ENCODE measurements at regions not wholly inside any gene's neighbourhood (a gene's known extent, or its start where the extent isn't known, plus 50 kb on each side); places are given as distances from the start of the nearest gene placed in this dataset.
"Not testable (repeated sequence)": the region's sequence is repeated elsewhere in the genome, so short reads cannot be mapped to it uniquely, and the experiment has no call there.

- no peak for DNase-seq (ENCODE audit: low spot score)
Observed at GRCh38 chr20:52049001-52049731, 142.4 kb downstream of the ZFP64 start.

GRCh38 chr20:52047811-52048764 is 143.5 kb downstream of the ZFP64 start:
- DNase-seq (ENCODE audit: low spot score): no peak

- DNase-seq (ENCODE audit: low spot score): no peak
Observed at GRCh38 chr20:52041966-52042365, 149.6 kb downstream of the ZFP64 start.

GRCh38 chr20:52039790-52040189 is 151.8 kb downstream of the ZFP64 start:
- no peak for DNase-seq (ENCODE audit: low spot score)

- not testable (repeated sequence) for DNase-seq (ENCODE audit: low spot score)
Observed at GRCh38 chr20:52038632-52039031, 152.9 kb downstream of the ZFP64 start.

GRCh38 chr20:52037370-52037769 is 154.2 kb downstream of the ZFP64 start:
- DNase-seq (ENCODE audit: low spot score): no peak

GRCh38 chr20:52035977-52036376 is 155.6 kb downstream of the ZFP64 start:
- no peak for DNase-seq (ENCODE audit: low spot score)

- DNase-seq (ENCODE audit: low spot score): no peak
Observed at GRCh38 chr20:52035498-52035897, 156.1 kb downstream of the ZFP64 start.

- DNase-seq (ENCODE audit: low spot score): no peak
Observed at GRCh38 chr20:52034581-52034980, 157.0 kb downstream of the ZFP64 start.

GRCh38 chr20:52033313-52033712 is 158.3 kb downstream of the ZFP64 start:
- no peak for DNase-seq (ENCODE audit: low spot score)

GRCh38 chr20:52032304-52032683 is 159.3 kb downstream of the ZFP64 start:
- DNase-seq (ENCODE audit: low spot score): not testable (repeated sequence)

- DNase-seq (ENCODE audit: low spot score): peak; percentile 55
Observed at GRCh38 chr20:52031563-52032303, 159.8 kb downstream of the ZFP64 start.

- DNase-seq (ENCODE audit: low spot score): no peak
Observed at GRCh38 chr20:52031206-52031562, 160.4 kb downstream of the ZFP64 start.

GRCh38 chr20:52029129-52029528 is 162.4 kb downstream of the ZFP64 start:
- DNase-seq (ENCODE audit: low spot score): not testable (repeated sequence)

GRCh38 chr20:52025938-52026337 is 165.6 kb downstream of the ZFP64 start:
- DNase-seq (ENCODE audit: low spot score): no peak

GRCh38 chr20:52019313-52019712 is 172.3 kb downstream of the ZFP64 start:
- no peak for DNase-seq (ENCODE audit: low spot score)

GRCh38 chr20:52017669-52018317 is 173.8 kb downstream of the ZFP64 start:
- no peak for DNase-seq (ENCODE audit: low spot score)

GRCh38 chr20:52016022-52016421 is 175.6 kb downstream of the ZFP64 start:
- DNase-seq (ENCODE audit: low spot score): no peak

GRCh38 chr20:52015155-52015554 is 176.4 kb downstream of the ZFP64 start:
- DNase-seq (ENCODE audit: low spot score): no peak

- DNase-seq (ENCODE audit: low spot score): no peak
Observed at GRCh38 chr20:52012079-52012478, 179.5 kb downstream of the ZFP64 start.

GRCh38 chr20:52011093-52011492 is 180.5 kb downstream of the ZFP64 start:
- no peak for DNase-seq (ENCODE audit: low spot score)

- DNase-seq (ENCODE audit: low spot score): no peak
Observed at GRCh38 chr20:52010541-52010940, 181.0 kb downstream of the ZFP64 start.

Measured in LoVo (cell line).